ENCODE measurements at regions not wholly inside any gene's neighbourhood (a gene's known extent, or its start where the extent isn't known, plus 50 kb on each side); places are given as distances from the start of the nearest gene placed in this dataset.
"Not testable (repeated sequence)": the region's sequence is repeated elsewhere in the genome, so short reads cannot be mapped to it uniquely, and the experiment has no call there.

DNA sequence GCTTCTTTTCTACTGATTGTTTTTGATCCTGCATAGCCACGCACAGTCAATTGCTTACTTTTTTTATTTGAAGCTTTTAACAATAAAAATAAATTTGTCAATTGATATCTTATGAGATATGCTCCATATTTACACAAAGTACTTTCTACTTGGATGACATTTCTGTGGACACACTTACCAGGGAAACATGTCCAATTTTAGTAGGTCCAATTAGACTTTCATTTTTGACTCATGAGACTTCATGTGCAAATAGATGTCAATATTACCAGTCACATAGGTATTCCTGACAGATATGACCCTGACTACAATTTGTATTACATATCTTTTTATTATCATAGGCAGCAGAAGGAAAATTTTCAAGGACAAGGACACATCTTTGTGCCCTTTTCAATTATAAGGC lies 219.9 kb upstream of the ANKRD50 start:
- no peaks in the 10 kb centered on the region for H3K9me3 ChIP-seq (ENCODE audit: low read depth, low read length, poor library complexity, severe bottlenecking)
- H3K27me3 ChIP-seq (replicated peaks; ENCODE audit: insufficient read depth, low read depth, low read length, poor library complexity), result no peaks in the 10 kb centered on the region
- BruUV-seq (replicated peaks), result no TSS peak
- DNase-seq (ENCODE audit: low spot score), result no peak
- POLR2A ChIA-PET (ENCODE audit: low non-redundant PET), result no interaction called here
- no peaks in the 10 kb centered on the region for H3K36me3 ChIP-seq (ENCODE audit: insufficient read depth, low read length, poor library complexity, severe bottlenecking)
- H3K4me3 ChIP-seq (ENCODE audit: low read depth, low read length, poor library complexity, severe bottlenecking), result no peak overlapping the region
- TF ChIP-seq EZH2 (IDR thresholded peaks at IDR 0.05; ENCODE audit: borderline replicate concordance, low read depth, low read length, poor library complexity, severe bottlenecking), result no peak
- TF ChIP-seq, protein P1, sequence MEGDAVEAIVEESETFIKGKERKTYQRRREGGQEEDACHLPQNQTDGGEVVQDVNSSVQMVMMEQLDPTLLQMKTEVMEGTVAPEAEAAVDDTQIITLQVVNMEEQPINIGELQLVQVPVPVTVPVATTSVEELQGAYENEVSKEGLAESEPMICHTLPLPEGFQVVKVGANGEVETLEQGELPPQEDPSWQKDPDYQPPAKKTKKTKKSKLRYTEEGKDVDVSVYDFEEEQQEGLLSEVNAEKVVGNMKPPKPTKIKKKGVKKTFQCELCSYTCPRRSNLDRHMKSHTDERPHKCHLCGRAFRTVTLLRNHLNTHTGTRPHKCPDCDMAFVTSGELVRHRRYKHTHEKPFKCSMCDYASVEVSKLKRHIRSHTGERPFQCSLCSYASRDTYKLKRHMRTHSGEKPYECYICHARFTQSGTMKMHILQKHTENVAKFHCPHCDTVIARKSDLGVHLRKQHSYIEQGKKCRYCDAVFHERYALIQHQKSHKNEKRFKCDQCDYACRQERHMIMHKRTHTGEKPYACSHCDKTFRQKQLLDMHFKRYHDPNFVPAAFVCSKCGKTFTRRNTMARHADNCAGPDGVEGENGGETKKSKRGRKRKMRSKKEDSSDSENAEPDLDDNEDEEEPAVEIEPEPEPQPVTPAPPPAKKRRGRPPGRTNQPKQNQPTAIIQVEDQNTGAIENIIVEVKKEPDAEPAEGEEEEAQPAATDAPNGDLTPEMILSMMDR (conservative IDR thresholded peaks at IDR 0.05; ENCODE audit: low read depth, low read length), result no peak
- CTCF ChIA-PET, result no interaction called here
- H3K27ac ChIP-seq (ENCODE audit: low read depth, low read length, poor library complexity, severe bottlenecking), result no peak overlapping the region
- intact Hi-C loops (cut with micrococcal nuclease; ENCODE audit: unreplicated experiment), result no loop called here
- peaks cover 31% of the 10 kb centered on the region for H3K4me1 ChIP-seq (ENCODE audit: insufficient read depth, low read length, poor library complexity, severe bottlenecking)

DNA sequence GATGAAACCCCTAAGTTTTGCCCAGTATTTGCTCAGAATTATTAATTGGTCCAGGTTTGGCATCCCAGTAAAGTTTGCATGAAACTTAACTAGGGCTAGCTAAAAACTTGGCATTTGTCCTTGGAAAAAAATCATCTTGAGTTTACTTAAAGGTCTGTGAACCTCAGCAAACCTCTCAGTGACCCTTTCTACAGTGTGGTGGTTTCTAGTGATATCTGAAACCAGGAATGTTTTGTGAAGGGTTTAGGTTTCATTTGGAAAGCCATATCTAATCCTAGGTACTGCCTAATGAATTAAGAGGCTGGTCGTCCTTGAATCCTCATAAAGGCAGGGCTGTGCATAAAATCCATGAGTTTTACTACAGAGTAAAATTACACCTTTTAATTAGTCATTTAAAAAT lies 218.5 kb upstream of the ANKRD50 start:
- CTCF ChIA-PET, result no interaction called here
- H3K9me3 ChIP-seq (ENCODE audit: low read depth, low read length, poor library complexity, severe bottlenecking), result no peaks in the 10 kb centered on the region
- H3K27ac ChIP-seq (ENCODE audit: low read depth, low read length, poor library complexity, severe bottlenecking), result no peak overlapping the region
- TF ChIP-seq, protein P1 (conservative IDR thresholded peaks at IDR 0.05; ENCODE audit: low read depth, low read length), result no peak
- no peak for TF ChIP-seq EZH2 (IDR thresholded peaks at IDR 0.05; ENCODE audit: borderline replicate concordance, low read depth, low read length, poor library complexity, severe bottlenecking)
- H3K4me3 ChIP-seq (ENCODE audit: low read depth, low read length, poor library complexity, severe bottlenecking), result no peak overlapping the region
- H3K4me1 ChIP-seq (ENCODE audit: insufficient read depth, low read length, poor library complexity, severe bottlenecking), result peaks cover 18% of the 10 kb centered on the region
- POLR2A ChIA-PET (ENCODE audit: low non-redundant PET), result no interaction called here
- BruUV-seq (replicated peaks), result no TSS peak
- no peaks in the 10 kb centered on the region for H3K36me3 ChIP-seq (ENCODE audit: insufficient read depth, low read length, poor library complexity, severe bottlenecking)
- intact Hi-C loops (cut with micrococcal nuclease; ENCODE audit: unreplicated experiment), result no loop called here
- DNase-seq (ENCODE audit: low spot score), result no peak
- no peaks in the 10 kb centered on the region for H3K27me3 ChIP-seq (replicated peaks; ENCODE audit: insufficient read depth, low read depth, low read length, poor library complexity)

DNA sequence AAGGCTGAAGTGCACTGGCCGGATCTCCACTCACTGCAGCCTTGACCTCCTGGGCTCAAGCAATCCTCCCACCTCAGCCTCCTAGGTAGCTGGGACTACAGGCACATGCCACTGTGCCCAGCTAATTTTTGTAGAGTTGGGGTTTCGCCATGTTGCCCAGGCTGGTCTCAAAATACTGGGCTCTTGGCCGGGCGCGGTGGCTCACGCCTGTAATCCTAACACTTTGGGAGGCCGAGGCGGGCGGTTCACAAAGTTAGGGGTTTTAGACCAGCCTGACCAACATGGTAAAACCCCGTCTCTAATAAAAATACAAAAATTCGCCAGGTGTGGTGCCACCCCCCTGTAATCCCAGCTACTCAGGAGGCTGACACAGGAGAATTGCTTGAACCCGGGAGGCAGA lies 210.2 kb upstream of the ANKRD50 start:
- H3K36me3 ChIP-seq (ENCODE audit: insufficient read depth, low read length, poor library complexity, severe bottlenecking); H3K27me3 ChIP-seq (replicated peaks; ENCODE audit: insufficient read depth, low read depth, low read length, poor library complexity); BruUV-seq (replicated peaks); intact Hi-C loops (cut with micrococcal nuclease; ENCODE audit: unreplicated experiment); CTCF ChIA-PET; POLR2A ChIA-PET (ENCODE audit: low non-redundant PET); H3K27ac ChIP-seq (ENCODE audit: low read depth, low read length, poor library complexity, severe bottlenecking); H3K9me3 ChIP-seq (ENCODE audit: low read depth, low read length, poor library complexity, severe bottlenecking); H3K4me3 ChIP-seq (ENCODE audit: low read depth, low read length, poor library complexity, severe bottlenecking); H3K4me1 ChIP-seq (ENCODE audit: insufficient read depth, low read length, poor library complexity, severe bottlenecking); DNase-seq (ENCODE audit: low spot score): not testable (repeated sequence)

DNA sequence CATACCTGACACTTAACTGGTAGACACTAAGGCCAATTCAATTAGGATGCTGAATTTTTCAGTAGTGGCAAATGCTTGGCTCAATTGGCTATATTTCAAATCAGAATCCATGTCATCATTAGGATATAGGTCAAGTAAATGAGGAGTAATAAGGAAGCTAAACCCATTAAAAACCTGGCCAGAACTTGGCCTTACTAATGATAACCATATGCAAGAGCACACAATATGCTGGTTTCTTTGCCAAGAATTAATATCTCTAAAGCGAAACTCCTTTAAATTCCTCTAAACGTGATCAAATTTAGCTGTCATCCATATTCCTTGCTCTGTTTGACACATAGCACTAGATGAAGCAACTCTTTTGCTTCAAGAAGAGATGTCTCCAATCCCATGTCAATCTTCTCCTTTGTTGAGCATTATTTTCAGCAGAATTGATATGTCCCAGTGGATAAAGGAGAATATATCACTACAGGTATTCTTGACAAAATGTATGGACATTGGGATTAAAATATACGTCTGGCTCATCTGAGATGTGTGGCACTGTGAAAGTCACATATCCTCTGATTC lies 206.1 kb upstream of the ANKRD50 start:
- DNase-seq (ENCODE audit: low spot score), result no peak
- POLR2A ChIA-PET (ENCODE audit: low non-redundant PET), result no interaction called here
- Histone ChIP-seq H3K27ac (ENCODE audit: low read depth, low read length, poor library complexity, severe bottlenecking) (no peak overlapping the region), H3K36me3 (ENCODE audit: insufficient read depth, low read length, poor library complexity, severe bottlenecking) (no peaks in the 10 kb centered on the region), H3K4me3 (ENCODE audit: low read depth, low read length, poor library complexity, severe bottlenecking) (no peak overlapping the region), H3K27me3 (replicated peaks; ENCODE audit: insufficient read depth, low read depth, low read length, poor library complexity) (no peaks in the 10 kb centered on the region), H3K9me3 (ENCODE audit: low read depth, low read length, poor library complexity, severe bottlenecking) (no peaks in the 10 kb centered on the region), H3K4me1 (ENCODE audit: insufficient read depth, low read length, poor library complexity, severe bottlenecking) (no peaks in the 10 kb centered on the region)
- intact Hi-C loops (cut with micrococcal nuclease; ENCODE audit: unreplicated experiment), result no loop called here
- no peak for TF ChIP-seq EZH2 (IDR thresholded peaks at IDR 0.05; ENCODE audit: borderline replicate concordance, low read depth, low read length, poor library complexity, severe bottlenecking)
- TF ChIP-seq, protein P1 (conservative IDR thresholded peaks at IDR 0.05; ENCODE audit: low read depth, low read length), result no peak
- BruUV-seq (replicated peaks), result no TSS peak
- CTCF ChIA-PET, result no interaction called here

Data from A673 (cell line).